ENCODE measurements at regions not wholly inside any gene's neighbourhood (a gene's known extent, or its start where the extent isn't known, plus 50 kb on each side); places are given as distances from the start of the nearest gene placed in this dataset.

DNA sequence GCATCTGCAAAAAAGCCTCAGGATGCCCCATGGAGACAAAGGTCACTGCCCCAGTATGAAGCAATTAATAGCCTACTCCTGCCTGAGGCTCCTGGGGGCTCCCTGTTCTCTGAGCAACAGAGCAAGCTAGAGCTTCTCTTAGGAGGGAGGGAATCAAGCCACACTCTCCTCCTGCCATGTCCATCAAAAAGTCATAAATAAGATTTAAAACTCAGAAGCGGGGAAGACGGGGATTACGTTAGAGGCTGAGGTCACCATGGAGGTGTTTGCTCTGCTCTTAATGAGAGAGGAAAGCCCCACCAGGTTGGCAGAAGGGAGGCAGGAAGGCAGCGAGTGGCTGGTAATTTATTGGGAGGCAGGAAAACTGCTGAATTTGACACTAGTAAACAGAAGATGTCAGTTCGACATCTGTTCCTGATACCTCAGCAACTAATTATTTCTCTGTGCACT lies 98.4 kb upstream of the TNR start:
- Histone ChIP-seq H2BK5ac (ENCODE audit: low read depth, low read length, poor library complexity) (no peak overlapping the region), H3K9ac (ENCODE audit: low read length) (no peak overlapping the region), H3K4me2 (ENCODE audit: low read length) (no peak overlapping the region), H3K27me3 (ENCODE audit: insufficient read depth, low read length) (no peaks in the 10 kb centered on the region), H3K18ac (ENCODE audit: low read length) (no peak overlapping the region), H4K12ac (ENCODE audit: low read depth, low read length) (no peak overlapping the region), H4K8ac (ENCODE audit: low read depth, low read length) (no peak overlapping the region), H4K91ac (ENCODE audit: low read depth, low read length) (no peak overlapping the region), H2AK5ac (ENCODE audit: low read length) (no peak overlapping the region), H3K79me2 (ENCODE audit: control insufficient read depth, insufficient read depth, low read length, poor library complexity) (no peaks in the 10 kb centered on the region), H3K27ac (ENCODE audit: low read depth, low read length) (no peak overlapping the region), H3K4me3 (ENCODE audit: low read depth, low read length) (no peak overlapping the region), H2BK120ac (ENCODE audit: insufficient read depth, low read length, poor library complexity) (no peak overlapping the region), H3K4me1 (ENCODE audit: control insufficient read depth in 1 of 2, insufficient read depth in 2 of 2, low read length in 2 of 2) (peaks cover 3 to 15% of the 10 kb centered on the region in 2 experiments), H3K9me3 (ENCODE audit: insufficient read depth, low read depth, low read length) (no peaks in the 10 kb centered on the region), H3K36me3 (ENCODE audit: control insufficient read depth in 1 of 2, insufficient read depth in 2 of 2, low read length in 2 of 2) (no peaks in the 10 kb centered on the region), H2BK12ac (ENCODE audit: low read length) (no peak overlapping the region), H3K79me1 (ENCODE audit: low read length) (no peaks in the 10 kb centered on the region), H3K4ac (ENCODE audit: low read depth, low read length) (no peak overlapping the region), H3K14ac (ENCODE audit: low read length) (no peak overlapping the region), H3K23ac (ENCODE audit: low read length) (no peak overlapping the region), H2AFZ (ENCODE audit: insufficient read depth, low read length, poor library complexity) (no peak overlapping the region)
- no peak for DNase-seq
- WGBS (ENCODE audit: extremely low coverage, insufficient coverage, insufficient read length) = no CpG with 5 or more reads among the region's 5 CpGs

DNA sequence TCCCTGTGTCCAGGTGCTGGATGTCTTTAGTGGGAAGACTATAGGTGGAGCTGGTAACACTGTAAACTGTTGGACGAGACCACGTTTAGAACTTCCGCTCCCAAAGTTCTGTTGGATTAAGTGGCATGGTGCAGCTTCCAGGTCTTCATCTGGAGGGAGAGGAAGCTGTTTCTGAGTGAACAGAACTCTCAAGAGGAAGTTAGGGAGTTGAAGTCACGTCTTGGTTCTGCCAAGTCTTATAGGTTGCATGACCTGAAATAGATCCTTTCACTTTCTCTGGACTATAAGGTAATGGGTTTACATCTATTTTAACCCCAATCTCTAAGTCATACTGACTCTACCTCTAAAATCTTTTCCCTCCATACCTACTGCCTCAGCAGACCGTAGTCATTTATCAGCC lies 97.4 kb upstream of the TNR start:
- Histone ChIP-seq H3K4me3 (ENCODE audit: low read depth, low read length) (no peak overlapping the region), H3K9me3 (ENCODE audit: insufficient read depth, low read depth, low read length) (no peaks in the 10 kb centered on the region), H3K9ac (ENCODE audit: low read length) (no peak overlapping the region), H3K18ac (ENCODE audit: low read length) (no peak overlapping the region), H3K4me2 (ENCODE audit: low read length) (no peak overlapping the region), H3K27ac (ENCODE audit: low read depth, low read length) (no peak overlapping the region), H2BK120ac (ENCODE audit: insufficient read depth, low read length, poor library complexity) (no peak overlapping the region), H3K79me2 (ENCODE audit: control insufficient read depth, insufficient read depth, low read length, poor library complexity) (no peaks in the 10 kb centered on the region), H2BK12ac (ENCODE audit: low read length) (no peak overlapping the region), H3K14ac (ENCODE audit: low read length) (no peak overlapping the region), H3K79me1 (ENCODE audit: low read length) (no peaks in the 10 kb centered on the region), H2BK5ac (ENCODE audit: low read depth, low read length, poor library complexity) (no peak overlapping the region), H3K27me3 (ENCODE audit: insufficient read depth, low read length) (no peaks in the 10 kb centered on the region), H4K8ac (ENCODE audit: low read depth, low read length) (no peak overlapping the region), H3K4ac (ENCODE audit: low read depth, low read length) (no peak overlapping the region), H2AFZ (ENCODE audit: insufficient read depth, low read length, poor library complexity) (no peak overlapping the region), H4K91ac (ENCODE audit: low read depth, low read length) (no peak overlapping the region), H2AK5ac (ENCODE audit: low read length) (no peak overlapping the region), H3K4me1 (ENCODE audit: control insufficient read depth in 1 of 2, insufficient read depth in 2 of 2, low read length in 2 of 2) (peaks cover 3 to 15% of the 10 kb centered on the region in 2 experiments), H4K12ac (ENCODE audit: low read depth, low read length) (no peak overlapping the region), H3K36me3 (ENCODE audit: control insufficient read depth in 1 of 2, insufficient read depth in 2 of 2, low read length in 2 of 2) (no peaks in the 10 kb centered on the region), H3K23ac (ENCODE audit: low read length) (no peak overlapping the region)
- DNase-seq = no peak
- WGBS (ENCODE audit: extremely low coverage, insufficient coverage, insufficient read length) = no CpG with 5 or more reads among the region's 5 CpGs

DNA sequence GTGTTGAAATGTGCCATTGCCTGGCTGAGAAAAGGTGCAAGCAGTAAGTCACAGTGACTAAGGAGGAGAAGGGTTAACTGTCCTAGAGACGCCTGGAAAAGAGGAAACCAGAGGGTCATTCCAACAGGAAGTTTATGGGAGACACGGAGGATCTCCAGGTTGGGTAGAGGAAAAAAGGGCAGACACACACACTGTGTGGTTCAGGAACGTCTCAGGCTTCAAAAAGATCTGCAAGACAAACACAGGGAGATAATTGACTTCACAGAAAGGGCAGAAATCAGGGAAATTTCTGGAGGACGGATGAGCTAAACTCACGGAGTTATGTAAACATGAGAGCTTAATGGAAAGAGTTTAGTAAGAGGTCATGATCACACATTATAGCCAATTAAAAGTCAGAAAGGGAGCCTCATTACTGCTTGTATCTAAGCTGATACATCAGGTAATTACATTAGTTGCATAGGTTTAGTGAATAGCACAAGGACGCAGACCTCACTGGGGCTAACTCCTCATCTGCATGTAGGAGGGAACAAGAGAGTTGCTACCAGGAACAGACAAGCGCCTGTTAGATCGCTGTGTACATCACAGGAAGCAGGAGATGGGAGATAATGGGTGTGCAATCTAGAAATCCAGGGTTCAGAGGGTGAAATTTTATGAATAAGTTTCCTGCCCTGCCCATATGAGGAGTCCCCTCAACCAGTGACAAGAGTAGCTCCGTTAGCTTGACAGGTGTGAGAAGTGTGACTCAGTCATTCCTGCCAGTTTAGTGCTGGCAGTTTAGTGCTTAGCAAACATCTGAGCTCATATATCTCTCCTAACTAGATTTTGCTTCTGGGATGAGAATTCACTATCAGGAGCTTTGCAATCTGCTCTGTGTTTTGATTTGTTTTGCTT lies 96.6 kb upstream of the TNR start:
- no peak overlapping the region for H4K91ac ChIP-seq (ENCODE audit: low read depth, low read length)
- H2BK5ac ChIP-seq (ENCODE audit: low read depth, low read length, poor library complexity) = no peak overlapping the region
- no peaks in the 10 kb centered on the region for H3K36me3 ChIP-seq (ENCODE audit: control insufficient read depth in 1 of 2, insufficient read depth in 2 of 2, low read length in 2 of 2)
- H4K12ac ChIP-seq (ENCODE audit: low read depth, low read length) = no peak overlapping the region
- no peak overlapping the region for H2AFZ ChIP-seq (ENCODE audit: insufficient read depth, low read length, poor library complexity)
- H4K8ac ChIP-seq (ENCODE audit: low read depth, low read length) = no peak overlapping the region
- no peak overlapping the region for H3K14ac ChIP-seq (ENCODE audit: low read length)
- H2AK5ac ChIP-seq (ENCODE audit: low read length) = no peak overlapping the region
- H3K4me1 ChIP-seq (ENCODE audit: control insufficient read depth in 1 of 2, insufficient read depth in 2 of 2, low read length in 2 of 2) = peaks cover 3 to 15% of the 10 kb centered on the region in 2 experiments
- no peak overlapping the region for H3K4me3 ChIP-seq (ENCODE audit: low read depth, low read length)
- H3K18ac ChIP-seq (ENCODE audit: low read length) = no peak overlapping the region
- no peak overlapping the region for H3K27ac ChIP-seq (ENCODE audit: low read depth, low read length)
- no peaks in the 10 kb centered on the region for H3K79me1 ChIP-seq (ENCODE audit: low read length)
- H3K4ac ChIP-seq (ENCODE audit: low read depth, low read length) = no peak overlapping the region
- no peak overlapping the region for H2BK12ac ChIP-seq (ENCODE audit: low read length)
- no peaks in the 10 kb centered on the region for H3K79me2 ChIP-seq (ENCODE audit: control insufficient read depth, insufficient read depth, low read length, poor library complexity)
- H3K9me3 ChIP-seq (ENCODE audit: insufficient read depth, low read depth, low read length) = no peaks in the 10 kb centered on the region
- no peak overlapping the region for H2BK120ac ChIP-seq (ENCODE audit: insufficient read depth, low read length, poor library complexity)
- H3K27me3 ChIP-seq (ENCODE audit: insufficient read depth, low read length) = no peaks in the 10 kb centered on the region
- WGBS (ENCODE audit: extremely low coverage, insufficient coverage, insufficient read length) = no CpG with 5 or more reads among the region's 9 CpGs
- peak in 1 of 2 donors; percentile 18 for DNase-seq
- peak overlapping the region; percentile 46 for H3K4me2 ChIP-seq (ENCODE audit: low read length)
- H3K9ac ChIP-seq (ENCODE audit: low read length) = no peak overlapping the region
- no peak overlapping the region for H3K23ac ChIP-seq (ENCODE audit: low read length)

- Histone ChIP-seq H3K79me2 (ENCODE audit: control insufficient read depth, insufficient read depth, low read length, poor library complexity) (no peaks in the 10 kb centered on the region), H3K14ac (ENCODE audit: low read length) (no peak overlapping the region), H4K8ac (ENCODE audit: low read depth, low read length) (no peak overlapping the region), H2BK5ac (ENCODE audit: low read depth, low read length, poor library complexity) (no peak overlapping the region), H3K4ac (ENCODE audit: low read depth, low read length) (no peak overlapping the region), H4K12ac (ENCODE audit: low read depth, low read length) (no peak overlapping the region), H2AFZ (ENCODE audit: insufficient read depth, low read length, poor library complexity) (no peak overlapping the region), H3K27me3 (ENCODE audit: insufficient read depth, low read length) (no peaks in the 10 kb centered on the region), H2AK5ac (ENCODE audit: low read length) (no peak overlapping the region), H3K4me2 (ENCODE audit: low read length) (no peak overlapping the region), H3K9me3 (ENCODE audit: insufficient read depth, low read depth, low read length) (no peaks in the 10 kb centered on the region), H3K23ac (ENCODE audit: low read length) (no peak overlapping the region), H3K18ac (ENCODE audit: low read length) (no peak overlapping the region), H3K4me1 (ENCODE audit: control insufficient read depth in 1 of 2, insufficient read depth in 2 of 2, low read length in 2 of 2) (peaks cover 6 to 16% of the 10 kb centered on the region in 2 experiments), H2BK120ac (ENCODE audit: insufficient read depth, low read length, poor library complexity) (no peak overlapping the region), H3K79me1 (ENCODE audit: low read length) (peaks cover 4% of the 10 kb centered on the region), H2BK12ac (ENCODE audit: low read length) (no peak overlapping the region), H3K36me3 (ENCODE audit: control insufficient read depth in 1 of 2, insufficient read depth in 2 of 2, low read length in 2 of 2) (no peaks in the 10 kb centered on the region), H3K4me3 (ENCODE audit: low read depth, low read length) (no peak overlapping the region), H3K9ac (ENCODE audit: low read length) (no peak overlapping the region), H4K91ac (ENCODE audit: low read depth, low read length) (no peak overlapping the region), H3K27ac (ENCODE audit: low read depth, low read length) (no peak overlapping the region)
- no peak for DNase-seq
- WGBS (ENCODE audit: extremely low coverage, insufficient coverage, insufficient read length) = no CpG with 5 or more reads among the region's 1 CpG
Measured at GRCh38 chr1:175834597-175834996, 91.2 kb upstream of the TNR start.
